K562 (cell line): ENCODE measurements at regions not wholly inside any gene's neighbourhood (a gene's known extent, or its start where the extent isn't known, plus 50 kb on each side); places are given as distances from the start of the nearest gene placed in this dataset.

Experiments used
- ATAC-seq: fragments of 200-7000 bp; cut with Tn5 transposase; 3 replicates; pipeline ENCODE4 v1.9.1; 2020; ENCODE audit warnings: moderate library complexity
- BruUV-seq: library from RNA; stranded (reverse); fragments of 400-500 nt; replicated peaks from 2 replicates; lab custom pipeline; 2021; lab: Mats Ljungman, UMichigan
- CTCF ChIA-PET: fragments of 300-600 bp; formaldehyde crosslinking; extraction: SDS; loops from one replicate; lab custom pipeline; 2021; ENCODE audit warnings: low intra/inter-chr PET ratio; lab: Yijun Ruan, JAX
- POLR2A ChIA-PET: fragments of 300-600, 350-650 bp; sonication (Branson Sonifier 250); formaldehyde crosslinking; extraction: SDS; loops from one replicate; lab custom pipeline; 2021; ENCODE audit warnings: antibody characterized with exemption, inconsistent platforms; lab: Yijun Ruan, JAX
- DNase-seq, 4 experiments: peaks; one replicate each; pipeline versions ENCODE4 v3.0.0 to v3.0.0-alpha.2; 2011 to 2018; ENCODE audit warnings: low spot score in 3 of 4, mixed read lengths in 3 of 4; ENCODE audit errors: extremely low read depth in 1 of 4
- FAIRE-seq: peaks from 2 replicates; lab custom pipeline; 2011; peaks lifted over from hg19 to GRCh38; lab: Jason Lieb, UNC
- H2AFZ ChIP-seq: 2 replicates; pipeline ENCODE4 v1.6.0; 2011; ENCODE audit warnings: low read depth, low read length, control low read depth, inconsistent platforms
- H3K27ac ChIP-seq: fragments of 200-600 bp; 3 replicates; pipeline ENCODE4 v1.8.0; 2011; ENCODE audit warnings: low read depth, mild to moderate bottlenecking, control low read depth, inconsistent platforms, low read length, moderate library complexity, mixed read lengths; ENCODE audit errors: extremely low read depth
- H3K27me3 ChIP-seq, 2 experiments: fragments of 300-600 bp in 1 of 2; 2 replicates in 1 of 2; 3 replicates in 1 of 2; pipeline versions ENCODE4 v1.6.0 to v1.8.0; 2011; ENCODE audit warnings: inconsistent platforms in 2 of 2, low read length in 2 of 2, mild to moderate bottlenecking in 1 of 2, mixed read lengths in 1 of 2, moderate library complexity in 1 of 2; ENCODE audit not compliant: control insufficient read depth in 2 of 2, insufficient read depth in 2 of 2
- H3K36me3 ChIP-seq: fragments of 300-600 bp; 3 replicates; pipeline ENCODE4 v1.8.0; 2011; ENCODE audit warnings: mild to moderate bottlenecking, low read length, inconsistent platforms; ENCODE audit not compliant: control insufficient read depth, insufficient read depth
- H3K4me1 ChIP-seq, 2 experiments: fragments of 200-600 bp in 1 of 2; replicated peaks in 1 of 2; 2 replicates in 1 of 2; 3 replicates in 1 of 2; pipeline versions ENCODE4 v1.5.1 to v1.8.0; 2011; ENCODE audit warnings: inconsistent platforms in 2 of 2, low read length in 2 of 2, mild to moderate bottlenecking in 1 of 2, mixed read lengths in 1 of 2, moderate library complexity in 1 of 2; ENCODE audit not compliant: control insufficient read depth in 2 of 2, insufficient read depth in 2 of 2
- H3K4me2 ChIP-seq: 2 replicates; pipeline ENCODE4 v1.6.1; 2011; ENCODE audit warnings: low read length, control low read depth, inconsistent platforms, mixed read lengths; ENCODE audit not compliant: insufficient read depth
- H3K4me3 ChIP-seq: fragments of 200-600 bp; sonication (generic), shearing (Covaris generic); 2 replicates; pipeline ENCODE4 v1.5.1; 2016; ENCODE audit warnings: control low read depth, inconsistent platforms
- H3K79me2 ChIP-seq: fragments of 200-600 bp; 3 replicates; pipeline ENCODE4 v1.8.0; 2011; ENCODE audit warnings: low read length, inconsistent platforms; ENCODE audit not compliant: control insufficient read depth, insufficient read depth
- H3K9ac ChIP-seq, 2 experiments: 2 replicates each; pipeline versions ENCODE4 v1.6.0 to v1.6.1; 2011; ENCODE audit warnings: low read depth in 2 of 2, low read length in 2 of 2, control low read depth in 1 of 2, inconsistent platforms in 1 of 2, mild to moderate bottlenecking in 1 of 2, mixed read lengths in 1 of 2; ENCODE audit not compliant: insufficient read depth in 1 of 2
- H3K9me1 ChIP-seq: one replicate; pipeline ENCODE4 v1.6.0; 2011; ENCODE audit warnings: inconsistent platforms, mild to moderate bottlenecking, low read length, moderate library complexity; ENCODE audit not compliant: control insufficient read depth, insufficient read depth
- H3K9me3 ChIP-seq: replicated peaks from 2 replicates; pipeline ENCODE4 v1.5.1; 2011; ENCODE audit warnings: low read depth, low read length, inconsistent platforms; ENCODE audit not compliant: control insufficient read depth, insufficient read depth
- H4K20me1 ChIP-seq: replicated peaks from 2 replicates; pipeline ENCODE4 v1.6.1; 2011; ENCODE audit warnings: low read length, inconsistent platforms, mixed read lengths; ENCODE audit not compliant: control insufficient read depth, insufficient read depth
- ATF1 ChIP-seq, 2 experiments: fragments of 450-650 bp in 1 of 2; IDR thresholded peaks; 2 replicates each; pipeline ENCODE4 v1.6.1; 2016; ENCODE audit warnings: missing compliant biosample characterization in 1 of 2, missing genetic modification characterization in 1 of 2
- NCOA4 ChIP-seq: fragments of 450-650 bp; IDR thresholded peaks from 2 replicates; pipeline ENCODE4 v1.6.1; 2018; ENCODE audit warnings: mild to moderate bottlenecking; ENCODE audit not compliant: partially characterized antibody
- PML ChIP-seq: IDR thresholded peaks from 2 replicates; pipeline ENCODE4 v1.6.1; 2012; ENCODE audit warnings: low read length, inconsistent platforms
- POLR2A ChIP-seq: fragments of 450-650 bp; conservative IDR thresholded peaks from 2 replicates; pipeline ENCODE4 v1.6.1; 2016
- PTRF ChIP-seq: fragments of 450-650 bp; IDR thresholded peaks from 2 replicates; pipeline ENCODE4 v1.6.1; 2016; ENCODE audit warnings: mild to moderate bottlenecking, missing genetic modification characterization, missing compliant biosample characterization
- ZC3H11A ChIP-seq: IDR thresholded peaks from 2 replicates; pipeline ENCODE4 v1.6.1; 2012; ENCODE audit warnings: low read depth, low read length, improper control_type of control experiment
- ZNF57 ChIP-seq: fragments of 450-650 bp; formaldehyde crosslinking; IDR thresholded peaks from 2 replicates; pipeline ENCODE4 v1.4.0; 2020; ENCODE audit warnings: mild to moderate bottlenecking, moderate library complexity
- ZNF655 ChIP-seq: fragments of 250-450 bp; sonication (Bioruptor Pico); IDR thresholded peaks from 2 replicates; pipeline ENCODE4 v1.5.0; 2021
- ZNF780A ChIP-seq: fragments of 250-450 bp; sonication (Bioruptor Pico); IDR thresholded peaks from 2 replicates; pipeline ENCODE4 v1.5.0; 2021; ENCODE audit warnings: mild to moderate bottlenecking
- WGBS: fragments of 100-300 bp; shearing (Covaris generic); methylation state at CpG from one replicate; pipeline ENCODE4 v1.1.6; 2016; ENCODE audit warnings: low coverage, mixed read lengths; ENCODE audit not compliant: insufficient coverage; ENCODE audit errors: missing lambda C conversion rate; 5-methylcytosine and 5-hydroxymethylcytosine counted together
- in situ Hi-C: fragments of 300-500 bp; cut with MboI; formaldehyde crosslinking; loops from 4 replicates; pipeline ENCODE4 v1.15.0; 2018; ENCODE audit warnings: inconsistent platforms, mixed read lengths
- intact Hi-C: fragments of 100-400 bp; cut with micrococcal nuclease; formaldehyde crosslinking; loops from 2 replicates; pipeline ENCODE4 v1.14.2; 2022

DNA sequence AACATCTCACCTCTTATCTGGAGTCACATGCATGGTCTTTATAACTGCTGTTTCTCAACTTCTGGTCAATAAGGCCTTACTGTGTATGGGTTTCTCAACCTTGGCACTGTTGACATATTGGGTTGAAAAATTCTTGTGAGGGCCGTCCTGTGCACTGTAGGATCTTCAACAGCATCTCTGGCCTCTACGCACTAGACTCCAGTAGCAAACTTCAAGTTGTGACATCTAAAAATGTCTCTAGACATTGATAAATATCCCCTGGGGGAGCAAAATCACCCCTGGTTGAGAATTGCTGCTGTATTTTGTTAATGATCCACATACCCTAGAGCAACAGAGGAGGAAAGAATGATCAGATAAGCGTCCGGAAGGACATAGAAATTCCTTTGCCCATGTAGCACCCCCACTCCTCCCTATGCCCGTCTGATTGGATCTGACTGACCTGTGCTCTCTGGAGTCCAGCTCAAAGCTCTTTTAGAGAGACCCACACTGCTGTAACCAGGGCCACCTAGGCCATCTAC lies 423.5 kb upstream of the ZMIZ1 start (continued):
- TF ChIP-seq ZC3H11A (no peak), ZNF57 (CRISPR knock-in tag) (no peak), ATF1 (CRISPR knock-in tag; IDR thresholded peaks at IDR 0.05) (no peak), ATF1 (tag; IDR thresholded peaks at IDR 0.05) (no peak), PTRF (no peak), NCOA4 (no peak)

GRCh38 chr10:78645975-78646374 lies 422.8 kb upstream of the ZMIZ1 start:
- ChIA-PET POLR2A (interaction anchor here (0.5 to 1.5 kb wide), 2 partner anchors 51 to 401 kb away, joined by 3 to 6 read pairs; no protein-coding TSS in a partner anchor), CTCF (no interaction called here)
- no peaks in the 10 kb centered on the region for H3K36me3 ChIP-seq
- H3K9me3 ChIP-seq = no peaks in the 10 kb centered on the region
- DNase-seq (no peak), FAIRE-seq (no peak), ATAC-seq (no peak)
- no peaks in the 10 kb centered on the region for H3K4me1 ChIP-seq
- in situ Hi-C loops (no loop called here), intact Hi-C loops (no loop called here)
- no peak overlapping the region for H2AFZ ChIP-seq
- 0% methylated on average over 4 of the region's 4 CpGs for WGBS
- H3K27ac ChIP-seq = no peak overlapping the region
- no peak overlapping the region for H3K9ac ChIP-seq
- no peaks in the 10 kb centered on the region for H4K20me1 ChIP-seq
- H3K79me2 ChIP-seq = no peaks in the 10 kb centered on the region
- BruUV-seq = no TSS peak
- no peaks in the 10 kb centered on the region; a peak in 1 of 5 replicates for H3K27me3 ChIP-seq
- H3K4me2 ChIP-seq = no peak overlapping the region
- no peaks in the 10 kb centered on the region for H3K9me1 ChIP-seq
- H3K4me3 ChIP-seq = no peak overlapping the region
- TF ChIP-seq ZNF780A (no peak), ZNF655 (CRISPR knock-in tag) (no peak), POLR2A (no peak), PML (no peak)
